ENCODE measurements at regions not wholly inside any gene's neighbourhood (a gene's known extent, or its start where the extent isn't known, plus 50 kb on each side); places are given as distances from the start of the nearest gene placed in this dataset.
"Not testable (repeated sequence)": the region's sequence is repeated elsewhere in the genome, so short reads cannot be mapped to it uniquely, and the experiment has no call there.

- no peak for DNase-seq (ENCODE audit: low spot score)
Measured at GRCh38 chr6:137655291-137655690, 161.1 kb upstream of the OLIG3 start.

- no peak for DNase-seq (ENCODE audit: low spot score)
Measured at GRCh38 chr6:137656735-137657134, 162.5 kb upstream of the OLIG3 start.

GRCh38 chr6:137657351-137657911 is 163.2 kb upstream of the OLIG3 start:
- DNase-seq (ENCODE audit: low spot score) = no peak

- DNase-seq (ENCODE audit: low spot score) = no peak
Measured at GRCh38 chr6:137658287-137658686, 164.1 kb upstream of the OLIG3 start.

GRCh38 chr6:137659871-137660270 is 165.7 kb upstream of the OLIG3 start:
- no peak for DNase-seq (ENCODE audit: low spot score)

- DNase-seq (ENCODE audit: low spot score) = no peak
Measured at GRCh38 chr6:137660296-137660731, 166.1 kb upstream of the OLIG3 start.

- DNase-seq (ENCODE audit: low spot score) = no peak
Measured at GRCh38 chr6:137661601-137662000, 167.4 kb upstream of the OLIG3 start.

- no peak for DNase-seq (ENCODE audit: low spot score)
Measured at GRCh38 chr6:137664183-137664582, 170.0 kb upstream of the OLIG3 start.

GRCh38 chr6:137665342-137665934 is 171.2 kb upstream of the OLIG3 start:
- DNase-seq (ENCODE audit: low spot score) = no peak

GRCh38 chr6:137666202-137666774 is 172.1 kb upstream of the OLIG3 start:
- DNase-seq (ENCODE audit: low spot score) = no peak

- DNase-seq (ENCODE audit: low spot score) = no peak
Measured at GRCh38 chr6:137673603-137674002, 179.4 kb upstream of the OLIG3 start.

- no peak for DNase-seq (ENCODE audit: low spot score)
Measured at GRCh38 chr6:137676888-137677287, 182.7 kb upstream of the OLIG3 start.

- DNase-seq (ENCODE audit: low spot score) = no peak
Measured at GRCh38 chr6:137677709-137678108, 183.5 kb upstream of the OLIG3 start.

- no peak for DNase-seq (ENCODE audit: low spot score)
Measured at GRCh38 chr6:137678451-137678850, 184.3 kb upstream of the OLIG3 start.

GRCh38 chr6:137680705-137681346 is 186.2 kb upstream of the TNFAIP3 start:
- no peak for DNase-seq (ENCODE audit: low spot score)

GRCh38 chr6:137681445-137682009 is 185.5 kb upstream of the TNFAIP3 start:
- DNase-seq (ENCODE audit: low spot score) = no peak

GRCh38 chr6:137682658-137683057 is 184.4 kb upstream of the TNFAIP3 start:
- DNase-seq (ENCODE audit: low spot score) = not testable (repeated sequence)

GRCh38 chr6:137683916-137684315 is 183.1 kb upstream of the TNFAIP3 start:
- no peak for DNase-seq (ENCODE audit: low spot score)

GRCh38 chr6:137685798-137686375 is 181.2 kb upstream of the TNFAIP3 start:
- no peak for DNase-seq (ENCODE audit: low spot score)

- no peak for DNase-seq (ENCODE audit: low spot score)
Measured at GRCh38 chr6:137687818-137688217, 179.2 kb upstream of the TNFAIP3 start.

GRCh38 chr6:137688230-137688971 is 178.7 kb upstream of the TNFAIP3 start:
- DNase-seq (ENCODE audit: low spot score) = no peak

GRCh38 chr6:137689377-137689776 is 177.7 kb upstream of the TNFAIP3 start:
- DNase-seq (ENCODE audit: low spot score) = no peak

Data from putamen (tissue), 1 donor.